HL-60 (cell line): ENCODE measurements at regions not wholly inside any gene's neighbourhood (a gene's known extent, or its start where the extent isn't known, plus 50 kb on each side); places are given as distances from the start of the nearest gene placed in this dataset.

Source experiments
- DNase-seq, 2 experiments: peaks; one replicate each; pipeline ENCODE4 v3.0.0-alpha.2; 2010 to 2020; ENCODE audit warnings: low read depth in 1 of 2, low spot score in 1 of 2
- H3K27ac ChIP-seq: fragments of 250-450 bp; sonication (Bioruptor Pico); replicated peaks from 2 replicates; pipeline ENCODE4 v1.5.1; 2020; ENCODE audit warnings: mild to moderate bottlenecking, moderate library complexity
- H3K27me3 ChIP-seq: fragments of 250-450 bp; sonication (Bioruptor Pico); 2 replicates; pipeline ENCODE4 v1.5.1; 2021; ENCODE audit warnings: mild to moderate bottlenecking, moderate library complexity; ENCODE audit not compliant: insufficient read depth, poor library complexity, severe bottlenecking
- H3K4me3 ChIP-seq: replicated peaks from 2 replicates; pipeline ENCODE4 v1.5.1; 2011; ENCODE audit warnings: mild to moderate bottlenecking, control low read depth, low read length; ENCODE audit not compliant: insufficient read depth
- GABPA ChIP-seq: IDR thresholded peaks from 2 replicates; pipeline ENCODE4 v1.6.1; 2012; ENCODE audit warnings: low read depth
- POLR2AphosphoS5 ChIP-seq: IDR thresholded peaks from 2 replicates; pipeline ENCODE4 v1.6.1; 2012; ENCODE audit warnings: low read depth
- SPI1 ChIP-seq: IDR thresholded peaks from 2 replicates; pipeline ENCODE4 v1.6.1; 2012; ENCODE audit warnings: low read depth, mild to moderate bottlenecking, borderline replicate concordance
- TF ChIP-seq, protein P1 (sequence below): IDR thresholded peaks from 2 replicates; pipeline ENCODE4 v1.6.1; 2012; ENCODE audit warnings: low read depth; ENCODE audit not compliant: insufficient replicate concordance
- TF ChIP-seq, protein P2 (sequence below): IDR thresholded peaks from one replicate; pipeline ENCODE4 v1.5.1; 2011; ENCODE audit warnings: low read length, control low read depth, inconsistent platforms; ENCODE audit not compliant: insufficient read depth

DNA sequence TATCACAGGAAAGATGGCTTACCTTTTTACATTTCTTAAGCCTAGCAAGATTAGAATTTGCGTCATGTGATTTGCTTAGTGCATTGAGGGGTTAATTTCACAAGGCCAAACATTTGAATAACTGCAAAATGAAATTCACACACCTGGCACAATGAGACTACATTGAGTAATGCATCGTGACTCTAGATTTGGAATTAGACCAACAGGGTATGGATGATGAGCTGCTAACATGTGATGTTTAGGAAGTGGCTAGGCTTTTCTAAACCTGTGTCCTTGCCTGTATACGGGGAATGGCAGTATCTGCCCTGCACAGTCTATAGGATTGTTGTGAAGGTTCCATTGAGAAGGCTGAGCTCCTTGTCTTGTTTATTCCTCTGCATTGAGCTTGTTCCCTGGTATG is 160.1 kb downstream of the MFSD1 start:
- Histone ChIP-seq H3K4me3 (no peak overlapping the region), H3K27me3 (no peaks in the 10 kb centered on the region), H3K27ac (no peak overlapping the region)
- TF ChIP-seq, protein P1, sequence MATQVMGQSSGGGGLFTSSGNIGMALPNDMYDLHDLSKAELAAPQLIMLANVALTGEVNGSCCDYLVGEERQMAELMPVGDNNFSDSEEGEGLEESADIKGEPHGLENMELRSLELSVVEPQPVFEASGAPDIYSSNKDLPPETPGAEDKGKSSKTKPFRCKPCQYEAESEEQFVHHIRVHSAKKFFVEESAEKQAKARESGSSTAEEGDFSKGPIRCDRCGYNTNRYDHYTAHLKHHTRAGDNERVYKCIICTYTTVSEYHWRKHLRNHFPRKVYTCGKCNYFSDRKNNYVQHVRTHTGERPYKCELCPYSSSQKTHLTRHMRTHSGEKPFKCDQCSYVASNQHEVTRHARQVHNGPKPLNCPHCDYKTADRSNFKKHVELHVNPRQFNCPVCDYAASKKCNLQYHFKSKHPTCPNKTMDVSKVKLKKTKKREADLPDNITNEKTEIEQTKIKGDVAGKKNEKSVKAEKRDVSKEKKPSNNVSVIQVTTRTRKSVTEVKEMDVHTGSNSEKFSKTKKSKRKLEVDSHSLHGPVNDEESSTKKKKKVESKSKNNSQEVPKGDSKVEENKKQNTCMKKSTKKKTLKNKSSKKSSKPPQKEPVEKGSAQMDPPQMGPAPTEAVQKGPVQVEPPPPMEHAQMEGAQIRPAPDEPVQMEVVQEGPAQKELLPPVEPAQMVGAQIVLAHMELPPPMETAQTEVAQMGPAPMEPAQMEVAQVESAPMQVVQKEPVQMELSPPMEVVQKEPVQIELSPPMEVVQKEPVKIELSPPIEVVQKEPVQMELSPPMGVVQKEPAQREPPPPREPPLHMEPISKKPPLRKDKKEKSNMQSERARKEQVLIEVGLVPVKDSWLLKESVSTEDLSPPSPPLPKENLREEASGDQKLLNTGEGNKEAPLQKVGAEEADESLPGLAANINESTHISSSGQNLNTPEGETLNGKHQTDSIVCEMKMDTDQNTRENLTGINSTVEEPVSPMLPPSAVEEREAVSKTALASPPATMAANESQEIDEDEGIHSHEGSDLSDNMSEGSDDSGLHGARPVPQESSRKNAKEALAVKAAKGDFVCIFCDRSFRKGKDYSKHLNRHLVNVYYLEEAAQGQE = no peak
- TF ChIP-seq SPI1 = no peak
- no peak for TF ChIP-seq POLR2AphosphoS5
- TF ChIP-seq, protein P2, sequence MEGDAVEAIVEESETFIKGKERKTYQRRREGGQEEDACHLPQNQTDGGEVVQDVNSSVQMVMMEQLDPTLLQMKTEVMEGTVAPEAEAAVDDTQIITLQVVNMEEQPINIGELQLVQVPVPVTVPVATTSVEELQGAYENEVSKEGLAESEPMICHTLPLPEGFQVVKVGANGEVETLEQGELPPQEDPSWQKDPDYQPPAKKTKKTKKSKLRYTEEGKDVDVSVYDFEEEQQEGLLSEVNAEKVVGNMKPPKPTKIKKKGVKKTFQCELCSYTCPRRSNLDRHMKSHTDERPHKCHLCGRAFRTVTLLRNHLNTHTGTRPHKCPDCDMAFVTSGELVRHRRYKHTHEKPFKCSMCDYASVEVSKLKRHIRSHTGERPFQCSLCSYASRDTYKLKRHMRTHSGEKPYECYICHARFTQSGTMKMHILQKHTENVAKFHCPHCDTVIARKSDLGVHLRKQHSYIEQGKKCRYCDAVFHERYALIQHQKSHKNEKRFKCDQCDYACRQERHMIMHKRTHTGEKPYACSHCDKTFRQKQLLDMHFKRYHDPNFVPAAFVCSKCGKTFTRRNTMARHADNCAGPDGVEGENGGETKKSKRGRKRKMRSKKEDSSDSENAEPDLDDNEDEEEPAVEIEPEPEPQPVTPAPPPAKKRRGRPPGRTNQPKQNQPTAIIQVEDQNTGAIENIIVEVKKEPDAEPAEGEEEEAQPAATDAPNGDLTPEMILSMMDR = no peak
- TF ChIP-seq GABPA = no peak
- DNase-seq = no peak

DNA sequence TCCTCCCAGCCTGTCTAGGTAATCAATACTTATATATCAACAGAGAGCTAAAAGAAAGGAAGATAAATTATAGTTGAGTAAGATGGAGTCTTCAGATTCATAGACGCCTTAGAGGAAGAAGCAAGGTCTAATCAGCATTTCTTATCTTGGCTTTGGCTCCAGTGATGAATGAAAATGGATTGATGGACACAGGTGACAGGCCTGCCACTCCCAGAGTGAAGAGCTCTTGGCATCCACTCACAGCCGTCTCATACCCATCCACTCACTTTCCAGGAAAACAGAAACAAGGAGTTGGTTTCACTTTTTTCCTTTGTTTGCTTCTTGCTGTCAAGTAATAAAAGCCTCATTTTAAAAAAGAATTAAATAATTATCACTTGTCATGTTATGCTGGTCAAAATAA is 168.2 kb downstream of the MFSD1 start:
- TF ChIP-seq SPI1 (no peak), POLR2AphosphoS5 (no peak)
- Histone ChIP-seq H3K27ac (no peak overlapping the region), H3K27me3 (no peaks in the 10 kb centered on the region), H3K4me3 (no peak overlapping the region)
- no peak for DNase-seq

DNA sequence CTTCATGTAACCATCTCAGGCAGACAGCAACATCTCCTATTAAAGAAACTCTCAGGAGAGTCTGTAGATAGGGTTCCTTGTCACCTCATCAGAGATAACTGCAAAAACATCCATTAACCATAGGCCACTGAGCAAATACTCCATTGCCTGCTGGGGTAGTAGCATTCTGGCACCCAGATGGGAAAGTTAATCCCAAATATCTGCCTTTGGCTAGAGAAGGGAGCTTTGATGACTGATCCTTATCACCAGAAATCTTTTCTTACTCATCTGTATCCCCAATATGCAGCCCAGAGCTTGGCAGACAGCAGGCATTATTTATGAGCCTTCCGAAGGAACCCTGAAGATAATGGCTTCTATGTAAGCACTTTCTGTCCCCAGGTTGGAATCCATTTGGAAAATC is 173.1 kb downstream of the MFSD1 start:
- H3K27ac ChIP-seq = no peak overlapping the region
- no peak overlapping the region for H3K4me3 ChIP-seq
- no peaks in the 10 kb centered on the region for H3K27me3 ChIP-seq
- DNase-seq = no peak
- TF ChIP-seq, protein P2 = no peak
- TF ChIP-seq SPI1 (no peak), GABPA (no peak), POLR2AphosphoS5 (no peak)
- TF ChIP-seq, protein P1 = no peak

DNA sequence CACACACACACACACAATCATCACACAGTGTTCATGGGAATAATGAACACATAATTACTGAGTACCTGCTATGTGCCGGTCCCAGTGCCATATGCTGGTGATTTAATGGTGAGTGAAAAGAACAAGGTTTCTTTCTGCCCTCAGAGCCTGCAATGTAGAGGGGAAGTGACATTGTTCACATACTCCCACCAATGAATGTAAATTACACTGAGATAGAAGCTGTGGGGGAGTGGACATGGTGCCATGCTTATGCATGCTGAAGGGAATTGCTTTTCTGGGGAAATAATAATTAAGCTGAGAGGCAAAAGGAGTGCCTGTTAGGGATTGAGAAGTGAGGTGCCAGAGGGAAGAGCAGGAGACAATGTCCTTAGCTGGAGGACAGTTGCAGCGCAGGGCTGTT is 175.1 kb downstream of the MFSD1 start:
- Histone ChIP-seq H3K27ac (no peak overlapping the region), H3K4me3 (no peak overlapping the region), H3K27me3 (no peaks in the 10 kb centered on the region)
- TF ChIP-seq, protein P1 = no peak
- no peak for TF ChIP-seq POLR2AphosphoS5
- no peak for TF ChIP-seq GABPA
- TF ChIP-seq SPI1 = no peak
- TF ChIP-seq, protein P2 = no peak
- no peak for DNase-seq
